Astrocyte of the cerebellum (primary cell): ENCODE measurements at regions not wholly inside any gene's neighbourhood (a gene's known extent, or its start where the extent isn't known, plus 50 kb on each side); places are given as distances from the start of the nearest gene placed in this dataset.

Source experiments
- DNase-seq: peaks from one replicate; pipeline ENCODE4 v3.0.0-alpha.2; 2011; ENCODE audit warnings: low read depth
- H3K4me3 ChIP-seq: 2 replicates; pipeline ENCODE4 v1.5.1; 2011; ENCODE audit warnings: mild to moderate bottlenecking, low read depth, low read length, moderate library complexity
- CTCF ChIP-seq: IDR thresholded peaks from 2 replicates; pipeline ENCODE4 v1.5.1; 2012; ENCODE audit warnings: low read length, low read depth, moderate library complexity, mild to moderate bottlenecking; ENCODE audit errors: missing control alignments
- in situ Hi-C: cut with HindIII; loops from 2 replicates; pipeline ENCODE4 v1.10.0; 2017; ENCODE audit warnings: low sequenced_read_pairs

GRCh38 chr6:81942067-81942370 is 189.5 kb upstream of the TENT5A start:
- no peak overlapping the region for H3K4me3 ChIP-seq
- TF ChIP-seq CTCF: no peak
- in situ Hi-C loops: no loop called here
- no peak for DNase-seq

GRCh38 chr6:81940451-81940985 is 188.0 kb upstream of the TENT5A start:
- in situ Hi-C loops: no loop called here
- H3K4me3 ChIP-seq: no peak overlapping the region
- no peak for TF ChIP-seq CTCF
- no peak for DNase-seq

- TF ChIP-seq CTCF: no peak
- in situ Hi-C loops: no loop called here
- no peak overlapping the region for H3K4me3 ChIP-seq
- no peak for DNase-seq
These were observed 187.3 kb upstream of the TENT5A start for GRCh38 chr6:81939766-81940165.

DNA sequence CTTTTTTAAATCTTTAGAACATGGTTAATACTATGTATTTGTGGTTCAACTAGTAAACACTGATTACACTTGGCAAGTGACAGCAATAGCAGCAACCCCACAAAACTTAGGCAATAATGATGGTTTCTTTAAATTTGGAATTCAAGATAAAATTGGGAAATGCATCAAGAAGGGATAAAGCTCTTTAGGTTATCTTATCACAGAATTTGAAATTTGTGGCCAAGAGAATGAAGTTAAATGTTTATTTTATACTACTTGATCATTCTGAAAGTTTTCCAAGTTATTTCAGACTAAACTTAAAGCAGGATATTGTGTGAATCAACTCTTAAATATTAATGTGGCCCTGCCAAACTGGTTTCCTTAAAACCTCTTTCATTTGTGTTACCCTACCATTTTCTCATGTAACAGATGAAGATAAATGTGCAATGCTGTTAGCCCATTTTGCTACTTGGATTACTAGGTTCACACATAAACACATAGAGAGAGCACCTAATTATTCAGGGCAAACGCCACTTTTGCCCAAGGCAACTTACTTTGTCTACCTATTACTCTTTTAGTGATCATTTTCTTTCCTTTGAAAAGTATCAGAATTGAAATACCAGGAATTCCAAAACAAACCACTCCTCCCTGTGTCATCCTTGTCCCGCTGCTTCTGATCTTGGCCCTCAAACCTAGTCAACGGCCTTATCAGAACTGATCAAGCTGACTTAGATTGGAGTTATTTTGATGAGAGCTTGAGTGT is 186.7 kb upstream of the TENT5A start:
- no peak overlapping the region for H3K4me3 ChIP-seq
- in situ Hi-C loops: no loop called here
- DNase-seq: peak; percentile 32
- TF ChIP-seq CTCF: no peak

DNA sequence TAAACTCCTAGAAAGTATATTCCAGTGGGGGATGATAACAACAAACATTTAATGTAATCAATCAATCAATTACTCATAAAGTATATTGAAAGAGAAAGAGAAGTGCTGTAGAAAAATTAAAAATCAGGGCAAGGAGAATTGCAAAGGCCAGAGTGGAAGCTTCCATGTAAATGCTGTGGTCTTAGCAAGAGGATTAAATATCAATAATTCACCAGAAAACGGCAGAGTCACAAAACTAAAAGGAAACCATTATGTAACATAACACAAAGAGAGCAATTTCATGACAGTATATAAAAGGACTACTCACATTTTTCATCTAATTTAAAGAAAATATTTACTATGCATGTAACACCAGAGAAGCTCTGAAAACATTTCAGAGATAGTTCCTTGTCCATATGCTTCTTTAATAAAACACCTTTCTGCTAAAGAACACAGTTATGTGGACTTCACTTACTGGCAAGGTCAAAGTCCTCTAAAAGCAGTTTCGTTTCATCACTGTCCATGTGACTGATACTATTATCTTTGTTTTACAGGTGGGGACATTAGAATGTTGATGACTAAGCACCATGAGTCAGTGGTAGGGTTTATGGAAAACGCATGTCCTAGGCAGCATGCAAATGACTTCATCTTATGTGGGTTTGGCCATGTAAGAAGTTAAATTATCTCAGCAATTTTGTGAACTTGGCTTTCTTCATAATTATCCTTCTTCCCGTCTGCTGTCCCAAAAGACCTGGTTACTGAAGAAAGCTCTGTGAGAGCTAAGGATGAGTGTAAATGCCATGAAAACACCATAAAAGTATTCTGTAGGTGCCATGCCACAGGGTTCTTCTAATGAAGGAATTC is 185.8 kb upstream of the TENT5A start:
- peak; percentile 86 for DNase-seq
- H3K4me3 ChIP-seq: no peak overlapping the region
- in situ Hi-C loops: no loop called here
- TF ChIP-seq CTCF: no peak

GRCh38 chr6:81937296-81937937 is 184.9 kb upstream of the TENT5A start:
- H3K4me3 ChIP-seq: no peak overlapping the region
- in situ Hi-C loops: no loop called here
- no peak for TF ChIP-seq CTCF
- DNase-seq: no peak
